HepG2 (cell line): ENCODE measurements at regions not wholly inside any gene's neighbourhood (a gene's known extent, or its start where the extent isn't known, plus 50 kb on each side); places are given as distances from the start of the nearest gene placed in this dataset.
A peak's percentile ranks its signal among the peaks of the same experiment; 100 is the strongest.

Source experiments
- ASH2L ChIP-seq: fragments of 300-600, 200-600 bp; sonication (generic); IDR thresholded peaks from 2 replicates; pipeline ENCODE4 v1.7.0; 2017; ENCODE audit warnings: low read depth, mild to moderate bottlenecking, moderate library complexity, mixed read lengths, low read length; ENCODE audit not compliant: insufficient read length
- BHLHE40 ChIP-seq: IDR thresholded peaks from 2 replicates; pipeline ENCODE4 v1.6.1; 2011; ENCODE audit warnings: low read length, improper control_type of control experiment
- BRD4 ChIP-seq: sonication (generic); formaldehyde crosslinking; IDR thresholded peaks from 2 replicates; pipeline ENCODE4 v1.4.0; 2020; ENCODE audit warnings: missing genetic modification reagents
- CHD2 ChIP-seq: IDR thresholded peaks from 2 replicates; pipeline ENCODE4 v1.6.1; 2011; ENCODE audit warnings: low read depth, low read length, improper control_type of control experiment
- CHD4 ChIP-seq: fragments of 200-600 bp; sonication (generic); IDR thresholded peaks from 2 replicates; pipeline ENCODE4 v1.7.0; 2017; ENCODE audit warnings: mild to moderate bottlenecking, low read length, borderline replicate concordance
- CSRNP1 ChIP-seq: sonication (generic); formaldehyde crosslinking; IDR thresholded peaks from 2 replicates; pipeline ENCODE4 v1.8.1; 2023; ENCODE audit warnings: mild to moderate bottlenecking, missing genetic modification reagents
- ELF4 ChIP-seq: sonication (generic); formaldehyde crosslinking; IDR thresholded peaks from 2 replicates; pipeline ENCODE4 v1.5.0; 2020; ENCODE audit warnings: missing genetic modification reagents, mild to moderate bottlenecking, moderate library complexity, borderline replicate concordance
- HOXA3 ChIP-seq: sonication (generic); formaldehyde crosslinking; IDR thresholded peaks from 2 replicates; pipeline ENCODE4 v1.5.0; 2020; ENCODE audit warnings: missing genetic modification reagents
- MIER2 ChIP-seq: IDR thresholded peaks from 2 replicates; pipeline ENCODE4 v1.6.1; 2016; ENCODE audit warnings: missing biosample characterization, missing genetic modification reagents
- POLR2G ChIP-seq: fragments of 200-400 bp; formaldehyde crosslinking; IDR thresholded peaks from 2 replicates; pipeline ENCODE4 v1.6.1; 2018; ENCODE audit warnings: mild to moderate bottlenecking, low read depth, low read length, moderate library complexity
- RBFOX2 ChIP-seq: fragments of 200-400 bp; formaldehyde crosslinking; IDR thresholded peaks from 2 replicates; pipeline ENCODE4 v1.6.1; 2017; ENCODE audit warnings: low read depth, mild to moderate bottlenecking, low read length
- SP1 ChIP-seq, 2 experiments: fragments of 450-650 bp in 1 of 2; sonication (generic) in 1 of 2; formaldehyde crosslinking in 1 of 2; IDR thresholded peaks; 2 replicates each; pipeline versions ENCODE4 v1.4.0 to v1.6.1; 2016 to 2020; ENCODE audit warnings: missing genetic modification reagents in 1 of 2
- TSC22D2 ChIP-seq: sonication (generic); formaldehyde crosslinking; IDR thresholded peaks from 2 replicates; pipeline ENCODE4 v1.5.1; 2020; ENCODE audit warnings: missing genetic modification reagents, mild to moderate bottlenecking, borderline replicate concordance
- YEATS4 ChIP-seq: sonication (generic); formaldehyde crosslinking; IDR thresholded peaks from 2 replicates; pipeline ENCODE4 v1.4.0; 2020; ENCODE audit warnings: missing genetic modification reagents, borderline replicate concordance
- ZBTB37 ChIP-seq: sonication (generic); formaldehyde crosslinking; IDR thresholded peaks from 2 replicates; pipeline ENCODE4 v1.4.0; 2020; ENCODE audit warnings: mild to moderate bottlenecking, missing genetic modification reagents
- ZFP90 ChIP-seq: sonication (generic); formaldehyde crosslinking; IDR thresholded peaks from 2 replicates; pipeline ENCODE4 v1.8.0; 2022; ENCODE audit warnings: missing genetic modification reagents, mild to moderate bottlenecking, inconsistent platforms, borderline replicate concordance
- ZMAT3 ChIP-seq: sonication (generic); formaldehyde crosslinking; conservative IDR thresholded peaks from 2 replicates; pipeline ENCODE4 v1.7.0; 2021; ENCODE audit warnings: missing genetic modification reagents
- ZNF564 ChIP-seq: sonication (generic); formaldehyde crosslinking; IDR thresholded peaks from 2 replicates; pipeline ENCODE4 v1.8.1; 2023; ENCODE audit warnings: mild to moderate bottlenecking, missing genetic modification reagents
- ZNF790 ChIP-seq: sonication (generic); formaldehyde crosslinking; IDR thresholded peaks from 2 replicates; pipeline ENCODE4 v1.8.0; 2022; ENCODE audit warnings: missing genetic modification reagents, mild to moderate bottlenecking, borderline replicate concordance
- TF ChIP-seq, protein P1 (sequence below): sonication (generic); formaldehyde crosslinking; IDR thresholded peaks from 2 replicates; pipeline ENCODE4 v1.4.0; 2020; ENCODE audit warnings: missing genetic modification reagents
- TF ChIP-seq, protein P2 (sequence below): sonication (generic); formaldehyde crosslinking; IDR thresholded peaks from 2 replicates; pipeline ENCODE4 v1.5.0; 2020; ENCODE audit warnings: mild to moderate bottlenecking, missing genetic modification reagents
- TF ChIP-seq, protein P3 (sequence below): sonication (generic); formaldehyde crosslinking; IDR thresholded peaks from 2 replicates; pipeline ENCODE4 v1.4.0; 2020; ENCODE audit warnings: mild to moderate bottlenecking, missing genetic modification reagents, borderline replicate concordance

GRCh38 chr4:123555807-123556273 lies 159.2 kb downstream of the SPRY1 start (continued):
- TF ChIP-seq ELF4 = no peak
- TF ChIP-seq ZMAT3 (CRISPR knock-in tag) = no peak
- TF ChIP-seq YEATS4 (CRISPR knock-in tag) = 0 out of 2 replicates have a peak, but pooled peaks have one; percentile 35
- no peak for TF ChIP-seq ZBTB37 (CRISPR knock-in tag)
- peak; percentile 66 for TF ChIP-seq RBFOX2
- TF ChIP-seq POLR2G = 0 out of 2 replicates have a peak, but pooled peaks have one; percentile 16
- peak; percentile 8; the same call in 1 of the 2 replicates for TF ChIP-seq HOXA3 (CRISPR knock-in tag)
- TF ChIP-seq BHLHE40 = peak; percentile 80
- TF ChIP-seq ASH2L = peak; percentile 46
- 0 out of 2 replicates have a peak, but pooled peaks have one; percentile 20 for TF ChIP-seq ZNF790 (CRISPR knock-in tag)
- TF ChIP-seq SP1 (IDR thresholded peaks at IDR 0.05) = no peak
- no peak for TF ChIP-seq SP1 (CRISPR knock-in tag; IDR thresholded peaks at IDR 0.05)
- TF ChIP-seq CHD4 = no peak
- TF ChIP-seq ZFP90 = peak; percentile 11; the same call in 1 of the 2 replicates
- TF ChIP-seq MIER2 (CRISPR knock-in tag) = no peak
- no peak for TF ChIP-seq TSC22D2 (CRISPR knock-in tag)
- 0 out of 2 replicates have a peak, but pooled peaks have one; percentile 35 for TF ChIP-seq ZNF564 (CRISPR knock-in tag)
- TF ChIP-seq CSRNP1 (CRISPR knock-in tag) = 0 out of 2 replicates have a peak, but pooled peaks have one; percentile 14
- TF ChIP-seq, protein P1, sequence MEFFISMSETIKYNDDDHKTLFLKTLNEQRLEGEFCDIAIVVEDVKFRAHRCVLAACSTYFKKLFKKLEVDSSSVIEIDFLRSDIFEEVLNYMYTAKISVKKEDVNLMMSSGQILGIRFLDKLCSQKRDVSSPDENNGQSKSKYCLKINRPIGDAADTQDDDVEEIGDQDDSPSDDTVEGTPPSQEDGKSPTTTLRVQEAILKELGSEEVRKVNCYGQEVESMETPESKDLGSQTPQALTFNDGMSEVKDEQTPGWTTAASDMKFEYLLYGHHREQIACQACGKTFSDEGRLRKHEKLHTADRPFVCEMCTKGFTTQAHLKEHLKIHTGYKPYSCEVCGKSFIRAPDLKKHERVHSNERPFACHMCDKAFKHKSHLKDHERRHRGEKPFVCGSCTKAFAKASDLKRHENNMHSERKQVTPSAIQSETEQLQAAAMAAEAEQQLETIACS (CRISPR knock-in tag) = no peak
- no peak for TF ChIP-seq BRD4 (CRISPR knock-in tag)
- TF ChIP-seq, protein P2, sequence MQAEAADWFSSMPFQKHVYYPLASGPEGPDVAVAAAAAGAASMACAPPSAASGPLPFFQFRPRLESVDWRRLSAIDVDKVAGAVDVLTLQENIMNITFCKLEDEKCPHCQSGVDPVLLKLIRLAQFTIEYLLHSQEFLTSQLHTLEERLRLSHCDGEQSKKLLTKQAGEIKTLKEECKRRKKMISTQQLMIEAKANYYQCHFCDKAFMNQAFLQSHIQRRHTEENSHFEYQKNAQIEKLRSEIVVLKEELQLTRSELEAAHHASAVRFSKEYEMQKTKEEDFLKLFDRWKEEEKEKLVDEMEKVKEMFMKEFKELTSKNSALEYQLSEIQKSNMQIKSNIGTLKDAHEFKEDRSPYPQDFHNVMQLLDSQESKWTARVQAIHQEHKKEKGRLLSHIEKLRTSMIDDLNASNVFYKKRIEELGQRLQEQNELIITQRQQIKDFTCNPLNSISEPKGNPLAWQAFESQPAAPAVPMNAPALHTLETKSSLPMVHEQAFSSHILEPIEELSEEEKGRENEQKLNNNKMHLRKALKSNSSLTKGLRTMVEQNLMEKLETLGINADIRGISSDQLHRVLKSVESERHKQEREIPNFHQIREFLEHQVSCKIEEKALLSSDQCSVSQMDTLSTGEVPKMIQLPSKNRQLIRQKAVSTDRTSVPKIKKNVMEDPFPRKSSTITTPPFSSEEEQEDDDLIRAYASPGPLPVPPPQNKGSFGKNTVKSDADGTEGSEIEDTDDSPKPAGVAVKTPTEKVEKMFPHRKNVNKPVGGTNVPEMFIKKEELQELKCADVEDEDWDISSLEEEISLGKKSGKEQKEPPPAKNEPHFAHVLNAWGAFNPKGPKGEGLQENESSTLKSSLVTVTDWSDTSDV = no peak
- TF ChIP-seq, protein P3, sequence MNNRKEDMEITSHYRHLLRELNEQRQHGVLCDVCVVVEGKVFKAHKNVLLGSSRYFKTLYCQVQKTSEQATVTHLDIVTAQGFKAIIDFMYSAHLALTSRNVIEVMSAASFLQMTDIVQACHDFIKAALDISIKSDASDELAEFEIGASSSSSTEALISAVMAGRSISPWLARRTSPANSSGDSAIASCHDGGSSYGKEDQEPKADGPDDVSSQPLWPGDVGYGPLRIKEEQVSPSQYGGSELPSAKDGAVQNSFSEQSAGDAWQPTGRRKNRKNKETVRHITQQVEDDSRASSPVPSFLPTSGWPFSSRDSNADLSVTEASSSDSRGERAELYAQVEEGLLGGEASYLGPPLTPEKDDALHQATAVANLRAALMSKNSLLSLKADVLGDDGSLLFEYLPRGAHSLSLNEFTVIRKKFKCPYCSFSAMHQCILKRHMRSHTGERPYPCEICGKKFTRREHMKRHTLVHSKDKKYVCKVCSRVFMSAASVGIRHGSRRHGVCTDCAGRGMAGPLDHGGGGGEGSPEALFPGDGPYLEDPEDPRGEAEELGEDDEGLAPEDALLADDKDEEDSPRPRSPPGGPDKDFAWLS = no peak
- TF ChIP-seq CHD2 = no peak
